HG03575 (cell line): ENCODE measurements at regions not wholly inside any gene's neighbourhood (a gene's known extent, or its start where the extent isn't known, plus 50 kb on each side); places are given as distances from the start of the nearest gene placed in this dataset.
"Not testable (repeated sequence)": the region's sequence is repeated elsewhere in the genome, so short reads cannot be mapped to it uniquely, and the experiment has no call there.

Experiments
- ATAC-seq: cut with Tn5 transposase; IDR thresholded peaks from one replicate; pipeline ENCODE4 v1.9.1; 2021; ENCODE audit not compliant: unreplicated experiment, insufficient number of reproducible peaks, low FRiP score; ENCODE audit errors: extremely low read depth

DNA sequence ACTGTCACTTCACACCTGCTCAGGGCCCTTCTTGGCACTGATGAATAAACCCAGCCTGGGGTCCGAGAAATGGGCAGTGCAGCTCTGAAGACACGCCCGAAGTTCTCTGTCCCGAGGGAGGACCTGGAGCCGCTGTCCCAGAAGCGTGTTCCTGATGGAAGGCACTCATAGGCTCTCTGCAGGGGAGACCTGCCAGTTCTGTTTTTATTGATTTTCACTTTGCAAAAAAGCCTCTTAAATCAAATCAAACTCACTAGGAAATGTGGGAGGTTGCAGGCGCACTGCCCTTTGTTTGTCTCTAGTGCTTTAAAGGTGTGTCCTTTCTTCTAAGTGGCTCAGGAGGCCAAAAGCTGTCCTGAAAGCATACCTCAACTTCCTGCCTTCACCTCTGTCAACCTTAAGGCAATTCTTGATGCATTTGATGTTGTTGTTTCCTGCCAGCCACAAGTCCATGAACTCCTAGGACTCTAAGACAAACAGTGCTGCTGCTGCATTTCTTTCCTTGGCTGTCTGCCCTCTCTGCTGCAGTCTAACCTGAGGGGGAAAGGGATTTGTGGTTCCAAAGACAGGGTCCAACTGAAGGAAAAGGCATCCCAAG lies 663.2 kb downstream of the UQCRFS1 start:
- ATAC-seq = no peak

- ATAC-seq = no peak
Measured at GRCh38 chr19:28546148-28546685, 666.7 kb downstream of the UQCRFS1 start.

GRCh38 chr19:28545397-28545796 lies 667.6 kb downstream of the UQCRFS1 start:
- ATAC-seq = not testable (repeated sequence)

- no peak for ATAC-seq
Measured at GRCh38 chr19:28544451-28545261, 668.3 kb downstream of the UQCRFS1 start.

- no peak for ATAC-seq
Measured at GRCh38 chr19:28543244-28543776, 669.6 kb downstream of the UQCRFS1 start.

DNA sequence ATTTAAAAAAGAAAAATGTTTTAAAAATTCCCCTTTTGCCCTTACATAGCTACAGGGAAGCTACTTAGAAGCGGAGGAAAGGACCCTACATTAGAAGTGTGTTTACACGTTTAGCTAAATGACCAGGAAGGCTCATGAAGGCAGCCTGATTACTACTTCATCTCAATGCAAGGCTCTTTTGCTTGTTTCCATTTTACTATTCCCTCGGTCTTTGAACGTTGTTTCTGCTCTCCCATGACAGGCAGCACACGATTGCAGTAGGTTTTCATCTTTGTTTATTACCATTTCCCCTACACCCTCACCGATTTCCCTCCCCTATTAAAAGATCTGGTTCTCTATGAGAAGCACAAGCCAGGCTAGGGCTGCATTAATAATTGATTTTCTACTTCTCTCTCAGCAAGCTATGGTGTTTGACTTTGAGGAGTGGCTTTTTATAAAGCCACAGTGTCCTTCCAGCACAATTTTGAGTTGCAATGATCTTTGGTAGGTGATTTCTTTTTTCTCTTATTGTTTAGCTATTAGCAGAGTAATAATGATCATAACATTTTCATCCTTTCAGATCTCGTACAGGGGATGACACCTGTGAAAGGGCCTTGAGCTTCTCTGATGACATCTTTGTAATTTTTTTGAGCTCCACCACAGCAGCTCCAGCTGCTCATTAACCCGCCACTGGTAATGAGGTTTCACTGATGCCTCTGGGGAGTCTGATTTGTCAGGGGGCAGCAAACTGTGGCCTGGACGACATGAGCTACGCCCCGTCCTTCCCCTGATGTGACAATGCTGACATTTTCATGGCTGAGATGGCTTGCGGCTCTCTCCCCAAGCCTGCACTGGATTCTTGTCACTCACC lies 670.3 kb downstream of the UQCRFS1 start:
- ATAC-seq = no peak

DNA sequence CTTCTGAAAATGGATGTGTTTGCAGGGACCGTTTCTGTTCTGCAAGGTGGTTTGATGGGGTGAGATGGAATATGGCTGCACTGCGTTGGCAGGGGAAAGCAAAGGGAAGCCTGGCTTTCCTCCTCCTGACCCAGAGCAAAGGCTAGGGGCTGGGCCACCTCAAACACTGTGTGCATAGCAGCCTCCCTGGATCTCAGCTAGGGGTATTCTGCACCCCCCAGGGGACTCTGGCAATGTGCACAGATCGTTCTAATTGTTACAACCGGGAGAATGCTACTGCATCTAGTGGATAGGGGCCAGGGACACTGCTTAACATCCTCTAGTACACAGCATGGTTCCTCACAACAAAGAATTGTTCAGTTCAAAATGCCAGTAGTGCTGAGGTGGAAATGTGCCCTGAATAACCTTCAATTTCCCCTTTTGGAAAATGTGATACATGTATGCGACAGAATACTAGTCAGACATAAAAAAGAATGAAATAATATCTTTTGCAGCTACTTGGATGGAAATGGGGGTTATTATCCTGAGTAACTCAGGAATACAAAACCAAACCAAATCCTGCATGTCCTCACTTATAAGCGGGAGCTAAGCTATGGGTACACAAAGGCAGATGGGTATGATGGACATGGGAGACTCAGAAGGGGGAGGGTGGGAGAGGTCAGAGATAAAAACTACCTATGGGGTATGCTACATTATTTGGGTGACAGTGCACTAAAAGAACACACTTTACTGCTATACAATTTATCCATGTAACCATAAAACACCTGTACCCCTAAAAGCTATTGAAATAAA lies 671.2 kb downstream of the UQCRFS1 start:
- ATAC-seq = no peak

DNA sequence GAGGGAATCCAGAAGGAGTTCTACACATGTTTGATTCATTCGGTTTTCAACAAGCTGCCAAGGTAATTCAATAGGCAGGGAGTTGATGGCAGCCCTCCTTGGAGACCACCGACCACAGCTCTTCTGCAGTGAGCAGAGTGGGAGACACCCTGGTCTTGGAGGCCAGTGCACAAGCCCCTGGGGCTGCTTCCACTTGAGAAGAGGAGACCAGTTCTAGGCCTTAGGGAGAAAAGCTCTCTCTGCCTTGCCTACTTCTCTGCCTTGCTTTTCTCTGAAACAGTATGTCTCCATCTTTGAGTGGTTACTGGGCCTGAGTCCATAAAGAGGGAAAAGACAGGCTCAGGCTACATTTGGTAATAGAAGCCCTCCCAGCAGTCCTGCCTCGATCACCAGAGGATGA lies 671.9 kb downstream of the UQCRFS1 start:
- no peak for ATAC-seq

- not testable (repeated sequence) for ATAC-seq
Measured at GRCh38 chr19:28540385-28540784, 672.6 kb downstream of the UQCRFS1 start.

- no peak for ATAC-seq
Measured at GRCh38 chr19:28539759-28540158, 673.2 kb downstream of the UQCRFS1 start.

- ATAC-seq = not testable (repeated sequence)
Measured at GRCh38 chr19:28538579-28538978, 674.4 kb downstream of the UQCRFS1 start.

GRCh38 chr19:28537896-28538295 lies 675.1 kb downstream of the UQCRFS1 start:
- no peak for ATAC-seq

- no peak for ATAC-seq
Measured at GRCh38 chr19:28537079-28537478, 675.9 kb downstream of the UQCRFS1 start.

GRCh38 chr19:28535352-28535775 lies 677.6 kb downstream of the UQCRFS1 start:
- ATAC-seq = no peak

GRCh38 chr19:28534766-28535351 lies 678.1 kb downstream of the UQCRFS1 start:
- no peak for ATAC-seq

GRCh38 chr19:28532765-28533341 lies 680.1 kb downstream of the UQCRFS1 start:
- no peak for ATAC-seq

DNA sequence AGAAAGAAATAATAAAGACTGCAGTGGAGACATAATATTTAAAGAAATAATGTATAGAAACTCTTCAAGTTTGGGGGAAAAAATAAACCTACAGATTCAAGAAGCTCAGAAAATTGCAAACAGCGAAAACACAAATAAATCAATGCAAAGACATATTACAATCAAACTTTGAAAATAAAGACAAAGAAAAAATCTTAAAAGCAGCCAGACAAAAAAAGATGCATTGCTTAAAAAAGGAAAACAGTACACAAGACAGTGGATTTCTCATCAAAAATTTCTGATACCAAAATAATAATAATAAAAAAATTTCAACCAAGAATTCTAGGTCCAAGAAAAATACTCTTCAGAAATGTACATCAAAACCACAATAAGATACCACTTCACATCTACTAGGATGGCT lies 681.0 kb downstream of the UQCRFS1 start:
- ATAC-seq = no peak
